Gastroesophageal sphincter (tissue), 4 donors: ENCODE measurements at regions not wholly inside any gene's neighbourhood (a gene's known extent, or its start where the extent isn't known, plus 50 kb on each side); places are given as distances from the start of the nearest gene placed in this dataset.

Experiments used
- ATAC-seq: fragments of 150-250 bp; one replicate; pipeline ENCODE4 v1.9.1; 2016; ENCODE audit warnings: mild to moderate bottlenecking, moderate library complexity
- H3K27ac ChIP-seq, 4 donors: fragments of 200-600 bp; sonication (generic) in 3 of 4; 1 replicate in 3 of 4; 2 replicates in 1 of 4; pipeline ENCODE4 v1.5.1; 2016 to 2019
- H3K27me3 ChIP-seq: fragments of 200-600 bp; sonication (generic); one replicate; pipeline ENCODE4 v1.5.1; 2019
- H3K36me3 ChIP-seq, 2 donors: fragments of 200-600 bp; sonication (generic); one replicate each; pipeline ENCODE4 v1.5.1; 2019; ENCODE audit warnings: control low read depth in 1 of 2
- H3K4me1 ChIP-seq, 3 donors: fragments of 200-600 bp; sonication (generic); 1 replicate in 2 of 3; 2 replicates in 1 of 3; pipeline ENCODE4 v1.5.1; 2016 to 2019; ENCODE audit warnings: control low read depth in 2 of 3
- H3K4me3 ChIP-seq, 2 donors: fragments of 200-600 bp; sonication (generic); one replicate each; pipeline ENCODE4 v1.5.1; 2019; ENCODE audit warnings: mild to moderate bottlenecking in 1 of 2, moderate library complexity in 1 of 2
- H3K9me3 ChIP-seq, 3 donors: fragments of 200-600 bp; sonication (generic); one replicate each; pipeline ENCODE4 v1.5.1; 2017 to 2019; ENCODE audit warnings: control low read depth in 2 of 3
- EP300 ChIP-seq: sonication (generic); formaldehyde crosslinking; IDR thresholded peaks from one replicate; pipeline ENCODE4 v1.6.1; 2017; ENCODE audit warnings: antibody characterized with exemption, mild to moderate bottlenecking
- POLR2A ChIP-seq, 2 donors: fragments of 450-650 bp; IDR thresholded peaks; one replicate each; pipeline ENCODE4 v1.6.1; 2017; ENCODE audit warnings: antibody characterized with exemption in 2 of 2, mild to moderate bottlenecking in 2 of 2, moderate library complexity in 1 of 2
- POLR2AphosphoS5 ChIP-seq: sonication (generic); formaldehyde crosslinking; IDR thresholded peaks from one replicate; pipeline ENCODE4 v1.6.1; 2017; ENCODE audit warnings: antibody characterized with exemption
- WGBS, 2 donors: methylation state at CpG; one replicate each; pipeline ENCODE4 v1.1.5; 2018; ENCODE audit warnings: low coverage in 1 of 2; 5-methylcytosine and 5-hydroxymethylcytosine counted together
- TF ChIP-seq, protein P1 (sequence below), 4 experiments: fragments of 200-600 bp in 2 of 4; fragments of 450-650 bp in 2 of 4; sonication (generic) in 1 of 4; IDR thresholded peaks; one replicate each; pipeline ENCODE4 v1.5.1; 2017 to 2019; ENCODE audit warnings: antibody characterized with exemption in 4 of 4, mild to moderate bottlenecking in 2 of 4, moderate library complexity in 2 of 4

DNA sequence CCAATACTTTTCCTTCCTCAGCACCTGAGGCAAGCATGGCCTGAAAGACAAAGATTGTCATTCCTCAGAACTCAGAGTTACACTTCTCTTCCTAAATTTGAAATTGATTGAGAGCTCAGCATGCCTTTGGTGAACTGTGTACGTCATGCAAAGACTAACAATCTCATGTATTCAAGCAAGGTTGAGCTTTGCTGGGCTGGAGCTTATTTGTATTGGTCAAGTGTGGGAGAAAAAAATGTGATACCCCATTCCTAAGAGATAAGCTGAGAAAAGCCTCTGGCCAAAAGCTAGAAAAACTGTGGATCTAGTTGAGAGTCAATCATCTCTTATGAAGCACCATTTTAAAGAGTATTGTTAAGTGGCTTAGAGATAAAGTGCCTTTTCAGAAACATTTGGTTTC, 392.2 kb downstream of the RASEF start:
- H3K27ac ChIP-seq, result no peak overlapping the region
- no peaks in the 10 kb centered on the region for H3K36me3 ChIP-seq
- no peaks in the 10 kb centered on the region for H3K9me3 ChIP-seq
- 71 to 86% methylated on average over 1 of the region's 1 CpG for WGBS, 2 donors
- H3K27me3 ChIP-seq, result no peaks in the 10 kb centered on the region
- TF ChIP-seq, protein P1, sequence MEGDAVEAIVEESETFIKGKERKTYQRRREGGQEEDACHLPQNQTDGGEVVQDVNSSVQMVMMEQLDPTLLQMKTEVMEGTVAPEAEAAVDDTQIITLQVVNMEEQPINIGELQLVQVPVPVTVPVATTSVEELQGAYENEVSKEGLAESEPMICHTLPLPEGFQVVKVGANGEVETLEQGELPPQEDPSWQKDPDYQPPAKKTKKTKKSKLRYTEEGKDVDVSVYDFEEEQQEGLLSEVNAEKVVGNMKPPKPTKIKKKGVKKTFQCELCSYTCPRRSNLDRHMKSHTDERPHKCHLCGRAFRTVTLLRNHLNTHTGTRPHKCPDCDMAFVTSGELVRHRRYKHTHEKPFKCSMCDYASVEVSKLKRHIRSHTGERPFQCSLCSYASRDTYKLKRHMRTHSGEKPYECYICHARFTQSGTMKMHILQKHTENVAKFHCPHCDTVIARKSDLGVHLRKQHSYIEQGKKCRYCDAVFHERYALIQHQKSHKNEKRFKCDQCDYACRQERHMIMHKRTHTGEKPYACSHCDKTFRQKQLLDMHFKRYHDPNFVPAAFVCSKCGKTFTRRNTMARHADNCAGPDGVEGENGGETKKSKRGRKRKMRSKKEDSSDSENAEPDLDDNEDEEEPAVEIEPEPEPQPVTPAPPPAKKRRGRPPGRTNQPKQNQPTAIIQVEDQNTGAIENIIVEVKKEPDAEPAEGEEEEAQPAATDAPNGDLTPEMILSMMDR (IDR thresholded peaks at IDR 0.05), result no peak
- TF ChIP-seq POLR2AphosphoS5 (no peak), EP300 (no peak), POLR2A (IDR thresholded peaks at IDR 0.05) (no peak)
- ATAC-seq, result no peak
- no peaks in the 10 kb centered on the region for H3K4me1 ChIP-seq
- H3K4me3 ChIP-seq, result no peak overlapping the region

GRCh38 chr9:82673201-82673600, 389.7 kb downstream of the RASEF start:
- 100% methylated on average over 1 of the region's 1 CpG; no CpG with 5 or more reads in 1 of the 2 donors for WGBS, 2 donors
- H3K9me3 ChIP-seq, result no peaks in the 10 kb centered on the region
- no peak for ATAC-seq
- H3K27me3 ChIP-seq, result no peaks in the 10 kb centered on the region
- no peak overlapping the region for H3K27ac ChIP-seq
- no peaks in the 10 kb centered on the region for H3K36me3 ChIP-seq
- TF ChIP-seq POLR2A (IDR thresholded peaks at IDR 0.05), result no peak
- TF ChIP-seq EP300, result no peak
- TF ChIP-seq POLR2AphosphoS5, result no peak
- TF ChIP-seq, protein P1 (IDR thresholded peaks at IDR 0.05), result no peak
- H3K4me1 ChIP-seq, result no peaks in the 10 kb centered on the region
- no peak overlapping the region for H3K4me3 ChIP-seq

DNA sequence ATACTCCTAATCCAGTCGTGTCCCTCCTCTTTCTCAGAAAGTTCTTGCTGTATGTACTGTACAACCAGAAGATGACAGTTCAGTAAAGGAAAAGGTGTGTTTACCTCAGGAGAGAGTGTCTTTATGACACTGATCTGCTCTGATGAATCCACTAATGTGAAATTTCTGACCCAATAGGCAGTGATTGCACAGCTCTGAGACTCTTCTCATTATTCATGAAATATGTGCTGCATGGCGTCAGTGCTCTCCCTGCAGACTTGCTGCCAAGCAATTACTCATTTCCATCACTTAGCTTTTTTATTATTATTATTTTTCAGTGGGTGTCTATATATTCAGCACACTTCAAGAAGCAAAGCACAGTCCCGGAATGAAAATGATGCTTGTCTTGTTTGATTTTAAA, 389.0 kb downstream of the RASEF start:
- no peaks in the 10 kb centered on the region for H3K9me3 ChIP-seq
- TF ChIP-seq POLR2AphosphoS5 (no peak), POLR2A (IDR thresholded peaks at IDR 0.05) (no peak), EP300 (no peak)
- TF ChIP-seq, protein P1 (IDR thresholded peaks at IDR 0.05), result no peak
- no peaks in the 10 kb centered on the region for H3K4me1 ChIP-seq
- no peaks in the 10 kb centered on the region for H3K27me3 ChIP-seq
- no peaks in the 10 kb centered on the region for H3K36me3 ChIP-seq
- 37 to 53% methylated on average over 3 of the region's 3 CpGs for WGBS, 2 donors
- no peak overlapping the region for H3K27ac ChIP-seq
- H3K4me3 ChIP-seq, result no peak overlapping the region
- no peak for ATAC-seq

- no peaks in the 10 kb centered on the region for H3K36me3 ChIP-seq
- H3K27ac ChIP-seq, result no peak overlapping the region
- H3K4me3 ChIP-seq, result no peak overlapping the region
- WGBS, 2 donors, result 89 to 92% methylated on average over 4 of the region's 4 CpGs
- no peaks in the 10 kb centered on the region for H3K9me3 ChIP-seq
- H3K4me1 ChIP-seq, result no peaks in the 10 kb centered on the region
- TF ChIP-seq EP300 (no peak), POLR2AphosphoS5 (no peak), POLR2A (IDR thresholded peaks at IDR 0.05) (no peak)
- TF ChIP-seq, protein P1 (IDR thresholded peaks at IDR 0.05), result no peak
- no peaks in the 10 kb centered on the region for H3K27me3 ChIP-seq
- no peak for ATAC-seq
Observed at GRCh38 chr9:82675102-82675501, 387.8 kb downstream of the RASEF start.

GRCh38 chr9:82675605-82676004, 387.3 kb downstream of the RASEF start:
- Histone ChIP-seq H3K36me3 (no peaks in the 10 kb centered on the region), H3K27me3 (no peaks in the 10 kb centered on the region), H3K4me3 (no peak overlapping the region), H3K27ac (no peak overlapping the region), H3K4me1 (no peaks in the 10 kb centered on the region), H3K9me3 (no peaks in the 10 kb centered on the region)
- ATAC-seq, result no peak
- TF ChIP-seq, protein P1 (IDR thresholded peaks at IDR 0.05), result no peak
- TF ChIP-seq POLR2AphosphoS5 (no peak), POLR2A (IDR thresholded peaks at IDR 0.05) (no peak), EP300 (no peak)
- 84% methylated on average over 2 of the region's 2 CpGs; no CpG with 5 or more reads in 1 of the 2 donors for WGBS, 2 donors
